ENCODE measurements at regions not wholly inside any gene's neighbourhood (a gene's known extent, or its start where the extent isn't known, plus 50 kb on each side); places are given as distances from the start of the nearest gene placed in this dataset.

DNA sequence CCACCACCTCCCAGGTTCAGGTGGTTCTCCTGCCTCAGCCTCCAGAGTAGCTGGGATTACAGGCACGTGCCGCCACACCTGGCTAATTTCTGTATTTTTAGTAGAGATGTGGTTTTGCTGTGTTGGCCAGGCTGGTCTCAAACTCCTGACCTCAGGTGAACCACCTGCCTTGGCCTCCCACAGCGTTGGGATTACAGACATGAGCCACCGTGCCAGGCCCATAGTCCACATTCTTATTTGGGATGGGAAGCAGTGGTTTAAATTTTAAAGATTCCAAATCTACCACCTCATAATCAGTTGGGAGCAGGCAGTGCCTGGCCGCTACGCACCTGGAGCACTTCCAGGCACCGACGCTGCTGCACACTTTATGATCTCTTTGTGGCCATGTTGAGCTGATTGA, 160.6 kb upstream of the SOX1 start:
- intact Hi-C loops (cut with DNase I): no loop called here
- no peak overlapping the region for H3K4me3 ChIP-seq
- ATAC-seq (no peak), DNase-seq (no peak)
- H3K27me3 ChIP-seq: peaks cover 0 to 10% of the 10 kb centered on the region in 2 donors
- no peaks in the 10 kb centered on the region for H3K9me3 ChIP-seq
- no peaks in the 10 kb centered on the region for H3K4me1 ChIP-seq
- H3K36me3 ChIP-seq: no peaks in the 10 kb centered on the region
- H3K27ac ChIP-seq: no peak overlapping the region
- no peak for TF ChIP-seq CTCF (IDR thresholded peaks at IDR 0.05)

GRCh38 chr13:111906816-111907215, 160.1 kb upstream of the SOX1 start:
- Histone ChIP-seq H3K36me3 (no peaks in the 10 kb centered on the region), H3K4me3 (no peak overlapping the region), H3K4me1 (no peaks in the 10 kb centered on the region), H3K27ac (no peak overlapping the region), H3K9me3 (no peaks in the 10 kb centered on the region), H3K27me3 (peaks cover 0 to 5% of the 10 kb centered on the region in 2 donors)
- intact Hi-C loops (cut with DNase I): no loop called here
- TF ChIP-seq CTCF (IDR thresholded peaks at IDR 0.05): no peak
- DNase-seq: no peak
- ATAC-seq: no peak

DNA sequence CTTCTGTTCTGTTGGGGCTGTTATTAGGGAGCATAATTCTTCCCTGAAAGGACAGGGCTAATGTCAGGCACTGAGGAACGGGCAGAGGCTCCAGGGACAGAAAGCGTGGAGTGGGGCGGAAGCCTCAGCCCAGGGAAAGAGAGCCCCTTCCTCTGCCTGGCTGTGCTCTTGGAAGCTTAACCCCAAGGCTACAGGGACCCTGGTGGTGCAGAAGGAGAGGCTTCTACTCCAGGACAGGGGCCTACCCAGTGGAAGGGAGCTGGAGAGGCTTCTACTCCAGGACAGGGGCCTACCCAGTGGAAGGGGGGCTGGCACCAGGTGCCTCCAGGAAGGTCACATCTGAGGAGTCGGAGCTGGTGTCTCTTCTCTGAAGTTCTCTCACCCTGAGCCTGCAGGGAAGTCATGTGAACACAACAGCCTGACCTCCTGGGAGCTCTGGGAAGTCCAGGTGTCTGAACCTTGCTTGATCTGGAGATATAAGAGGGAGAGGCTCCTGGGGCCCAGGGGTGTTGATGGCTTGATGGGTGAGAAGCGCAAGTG, 159.5 kb upstream of the SOX1 start:
- TF ChIP-seq CTCF (IDR thresholded peaks at IDR 0.05): no peak
- intact Hi-C loops (cut with DNase I): no loop called here
- no peak overlapping the region for H3K4me3 ChIP-seq

GRCh38 chr13:111908361-111908760, 158.6 kb upstream of the SOX1 start:
- ATAC-seq (no peak), DNase-seq (no peak)
- no peak overlapping the region for H3K4me3 ChIP-seq
- H3K27ac ChIP-seq: no peak overlapping the region
- intact Hi-C loops (cut with DNase I): no loop called here
- no peaks in the 10 kb centered on the region for H3K4me1 ChIP-seq
- no peaks in the 10 kb centered on the region for H3K9me3 ChIP-seq
- no peak for TF ChIP-seq CTCF (IDR thresholded peaks at IDR 0.05)
- H3K36me3 ChIP-seq: no peaks in the 10 kb centered on the region
- peaks cover 0 to 18% of the 10 kb centered on the region in 2 donors for H3K27me3 ChIP-seq

More for the DNA sequence above, 159.5 kb upstream of the SOX1 start:
- H3K27ac ChIP-seq: no peak overlapping the region
- no peaks in the 10 kb centered on the region for H3K4me1 ChIP-seq
- H3K27me3 ChIP-seq: peaks cover 0 to 10% of the 10 kb centered on the region in 2 donors
- H3K9me3 ChIP-seq: no peaks in the 10 kb centered on the region
- ATAC-seq: no peak
- no peak for DNase-seq
- H3K36me3 ChIP-seq: no peaks in the 10 kb centered on the region

DNA sequence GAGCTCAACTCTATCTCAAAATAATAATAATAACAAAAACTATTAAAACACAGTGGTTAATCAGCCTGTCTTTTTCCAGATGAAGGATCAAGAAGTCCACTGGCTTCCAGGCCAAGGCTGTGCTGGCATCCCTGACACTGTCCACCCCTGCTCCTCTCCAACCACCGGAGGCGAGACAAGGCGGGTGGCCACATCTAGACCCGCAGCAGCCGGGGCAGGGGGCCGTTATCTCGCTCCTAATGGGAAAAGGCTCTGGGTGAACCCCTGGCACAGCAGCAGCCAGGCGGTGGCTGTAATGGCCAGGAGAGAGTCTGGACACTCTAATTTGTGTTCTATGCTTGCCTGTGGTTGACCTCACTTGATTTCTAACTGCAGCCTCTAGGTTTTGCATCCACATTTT, 158.0 kb upstream of the SOX1 start:
- Histone ChIP-seq H3K9me3 (no peaks in the 10 kb centered on the region), H3K4me3 (no peak overlapping the region), H3K27me3 (peaks cover 0 to 25% of the 10 kb centered on the region in 2 donors), H3K4me1 (no peaks in the 10 kb centered on the region), H3K36me3 (no peaks in the 10 kb centered on the region), H3K27ac (no peak overlapping the region)
- no peak for DNase-seq
- intact Hi-C loops (cut with DNase I): no loop called here
- no peak for TF ChIP-seq CTCF (IDR thresholded peaks at IDR 0.05)
- no peak for ATAC-seq
